GM18499 (cell line): ENCODE measurements at regions not wholly inside any gene's neighbourhood (a gene's known extent, or its start where the extent isn't known, plus 50 kb on each side); places are given as distances from the start of the nearest gene placed in this dataset.

Experiments
- ATAC-seq: cut with Tn5 transposase; IDR thresholded peaks from one replicate; pipeline ENCODE4 v1.9.1; 2021; ENCODE audit warnings: moderate number of reproducible peaks; ENCODE audit not compliant: insufficient read depth, unreplicated experiment

DNA sequence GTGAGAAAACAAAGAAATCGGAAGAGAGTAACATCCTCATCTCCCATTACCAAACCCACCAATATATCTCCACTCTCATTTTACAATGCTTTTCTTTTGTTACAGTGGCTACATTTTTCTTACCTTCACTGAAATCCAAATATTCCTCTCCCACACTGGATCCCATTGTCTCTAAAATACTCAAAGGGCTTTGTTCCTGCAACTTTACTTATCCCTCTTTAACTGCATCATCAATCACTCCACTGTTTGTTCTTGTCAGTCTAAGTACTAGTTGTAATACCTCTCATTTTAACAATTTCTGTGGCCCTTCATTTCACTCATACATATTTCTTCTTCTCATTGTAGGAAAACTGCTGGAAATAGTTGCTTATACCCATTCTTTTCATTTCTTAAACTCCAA is 464.2 kb upstream of the PIK3C3 start:
- ATAC-seq = no peak

- ATAC-seq = no peak
Measured at GRCh38 chr18:41486575-41486974, 468.5 kb upstream of the PIK3C3 start.

DNA sequence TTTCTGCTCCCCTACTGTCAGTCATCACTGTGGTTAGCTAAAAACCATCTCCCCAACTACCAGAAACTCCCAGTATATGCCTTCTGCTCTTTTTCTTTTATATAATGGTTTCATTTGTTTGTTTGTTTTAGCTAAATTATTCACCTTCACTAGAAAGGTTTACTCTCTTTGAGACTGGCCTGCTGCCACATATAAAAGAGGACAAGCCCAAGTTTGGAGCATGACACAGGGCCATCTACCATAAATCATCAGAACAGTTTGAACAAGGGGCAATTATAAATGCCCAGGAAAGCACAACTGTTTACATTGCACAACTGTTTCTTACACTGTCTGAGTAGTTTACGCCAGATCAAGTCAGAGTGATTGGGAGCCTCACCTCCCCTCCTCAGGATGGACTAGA is 471.0 kb upstream of the PIK3C3 start:
- ATAC-seq = no peak

DNA sequence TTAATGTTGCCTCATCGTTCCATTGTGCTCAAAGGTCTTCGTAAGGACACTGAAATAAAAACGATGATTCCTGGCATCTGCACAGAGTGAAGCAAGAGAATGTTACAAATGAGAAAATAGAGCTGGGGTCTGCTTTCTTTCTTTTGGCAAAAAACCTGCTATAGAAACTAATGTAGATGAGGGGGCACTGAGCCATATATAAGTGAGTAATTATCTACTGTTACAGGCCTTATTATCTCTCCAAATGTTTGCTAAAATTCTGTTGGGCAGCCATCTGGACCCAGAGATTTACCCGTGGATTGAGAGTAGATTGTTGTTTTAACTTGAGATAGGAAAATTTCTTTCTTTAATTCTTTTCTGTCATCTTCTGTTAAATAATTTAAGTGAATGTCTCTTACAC is 472.5 kb upstream of the PIK3C3 start:
- ATAC-seq = no peak

DNA sequence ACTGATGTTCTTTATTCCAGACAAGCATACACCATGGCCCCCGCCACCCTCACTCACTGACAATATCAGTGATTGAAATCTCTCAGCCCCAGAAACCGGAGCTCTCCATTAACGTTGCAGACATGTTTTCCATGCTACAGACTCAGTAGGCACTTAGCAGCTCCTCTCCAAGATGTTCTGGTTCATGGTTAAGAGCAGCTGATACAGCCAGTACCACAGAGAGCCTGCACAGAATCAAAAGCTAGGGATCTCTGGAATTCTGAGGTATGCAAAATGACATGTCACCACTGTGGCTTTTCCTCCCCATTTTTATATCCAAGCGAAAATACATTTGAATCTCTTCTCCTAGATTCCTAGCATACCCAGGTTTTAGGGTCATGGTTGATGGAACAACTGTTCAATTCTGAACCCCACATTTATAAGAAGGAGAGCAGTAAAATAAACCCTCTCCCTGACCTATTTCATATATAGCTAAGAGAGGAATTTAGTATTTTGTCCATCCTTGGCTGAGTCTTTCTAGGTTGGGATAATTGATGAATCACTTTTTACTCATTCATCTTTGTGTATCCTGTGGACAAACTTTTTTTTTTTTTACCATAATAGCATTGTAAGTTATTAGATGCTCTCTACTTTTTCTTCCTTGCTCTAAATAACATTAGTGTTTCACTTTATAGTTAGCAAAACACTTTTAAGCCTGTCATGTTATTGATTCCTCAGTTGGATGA is 488.4 kb upstream of the PIK3C3 start:
- ATAC-seq = no peak

DNA sequence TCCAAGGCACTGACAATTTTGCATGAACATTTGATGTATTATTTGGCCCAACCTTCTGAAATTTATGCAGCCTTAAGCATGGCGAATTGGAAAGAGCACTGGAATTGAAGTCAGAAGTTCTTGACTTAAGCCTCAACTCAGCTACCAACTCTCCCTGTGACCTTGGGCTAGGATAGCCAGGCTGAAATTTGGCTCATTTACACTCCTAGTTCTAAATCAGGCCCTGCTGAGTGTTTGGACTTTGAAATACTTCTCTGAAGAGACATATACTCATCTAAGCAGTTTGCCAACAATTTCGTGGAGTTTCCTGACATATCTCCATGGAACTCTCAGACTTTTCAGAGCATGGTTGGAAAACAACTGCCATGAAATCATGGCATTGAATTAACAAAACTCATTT is 489.6 kb upstream of the PIK3C3 start:
- ATAC-seq = no peak

DNA sequence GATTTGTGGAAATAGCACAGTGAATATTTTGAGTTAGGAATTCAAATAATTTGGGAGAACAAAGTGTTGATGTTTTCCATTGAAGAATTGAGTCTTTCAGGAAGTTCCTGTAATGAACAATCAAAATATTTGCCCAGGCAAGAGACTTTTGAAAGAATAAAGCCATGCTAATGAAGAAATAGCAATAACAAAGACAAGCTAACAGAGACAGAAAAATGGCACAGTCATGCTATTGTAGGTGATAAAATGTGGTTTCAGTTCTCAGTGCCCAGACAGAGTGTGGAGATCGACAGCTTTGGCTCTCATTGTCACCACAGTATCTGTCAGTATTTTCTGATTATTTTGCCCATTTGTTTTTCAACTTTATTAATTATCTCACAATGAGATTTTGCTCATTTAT is 490.8 kb upstream of the PIK3C3 start:
- no peak for ATAC-seq

GRCh38 chr18:41462946-41463345 is 492.1 kb upstream of the PIK3C3 start:
- no peak for ATAC-seq

- no peak for ATAC-seq
Measured at GRCh38 chr18:41461114-41461513, 493.9 kb upstream of the PIK3C3 start.

- ATAC-seq = no peak
Measured at GRCh38 chr18:41459656-41460055, 495.4 kb upstream of the PIK3C3 start.

- ATAC-seq = no peak
Measured at GRCh38 chr18:41458376-41458775, 496.7 kb upstream of the PIK3C3 start.

- no peak for ATAC-seq
Measured at GRCh38 chr18:41457765-41458326, 497.2 kb upstream of the PIK3C3 start.

DNA sequence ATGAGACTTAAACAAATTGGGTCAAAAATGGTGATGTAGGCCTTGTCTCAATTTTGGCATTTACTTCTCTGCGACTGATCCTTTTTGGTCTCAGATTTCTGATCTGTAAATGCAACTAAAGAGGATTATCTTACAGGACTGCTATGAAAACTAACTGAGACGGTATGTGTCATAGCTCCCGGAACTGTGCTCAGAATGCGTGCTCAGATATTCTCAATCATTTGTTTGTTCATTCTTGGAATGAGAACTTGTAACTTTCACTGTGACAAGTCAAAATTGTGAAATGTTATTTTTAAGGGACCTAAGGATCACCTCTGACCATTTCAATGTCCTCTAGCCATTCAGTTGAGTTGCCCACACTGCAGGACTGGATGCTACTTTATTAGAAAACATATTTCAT is 498.2 kb upstream of the PIK3C3 start:
- ATAC-seq = no peak

GRCh38 chr18:41449612-41450011 is 505.4 kb upstream of the PIK3C3 start:
- ATAC-seq = no peak

GRCh38 chr18:41444943-41445342 is 510.1 kb upstream of the PIK3C3 start:
- no peak for ATAC-seq

GRCh38 chr18:41436772-41437171 is 518.3 kb upstream of the PIK3C3 start:
- ATAC-seq = no peak

DNA sequence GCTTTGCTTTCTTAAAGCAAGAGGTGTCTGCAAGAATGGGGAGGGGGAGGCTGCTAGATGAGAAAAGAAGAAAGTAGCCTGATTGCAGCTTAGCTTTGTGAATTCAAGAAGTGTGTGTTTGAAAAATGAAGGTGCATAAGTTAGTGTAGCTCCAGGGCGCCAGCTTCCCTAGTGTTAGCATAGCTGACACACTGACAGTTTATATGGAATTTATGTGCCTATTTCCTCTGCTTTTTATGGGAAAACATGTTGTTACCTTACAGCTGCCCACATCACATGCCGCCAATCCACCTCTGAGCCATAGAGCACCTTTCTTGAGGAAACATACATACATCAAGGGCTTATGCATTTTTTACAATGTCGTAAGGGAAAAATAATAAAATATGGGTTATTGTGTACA is 536.4 kb upstream of the PIK3C3 start:
- no peak for ATAC-seq

GRCh38 chr18:41416044-41416443 is 539.0 kb upstream of the PIK3C3 start:
- ATAC-seq = no peak

GRCh38 chr18:41410006-41410405 is 545.0 kb upstream of the PIK3C3 start:
- no peak for ATAC-seq

GRCh38 chr18:41406834-41407233 is 548.2 kb upstream of the PIK3C3 start:
- ATAC-seq = no peak

GRCh38 chr18:41396861-41397260 is 558.2 kb upstream of the PIK3C3 start:
- no peak for ATAC-seq

GRCh38 chr18:41396211-41396610 is 558.8 kb upstream of the PIK3C3 start:
- ATAC-seq = no peak
